ENCODE measurements at regions not wholly inside any gene's neighbourhood (a gene's known extent, or its start where the extent isn't known, plus 50 kb on each side); places are given as distances from the start of the nearest gene placed in this dataset.

- TF ChIP-seq CTCF (conservative IDR thresholded peaks at IDR 0.05; ENCODE audit: low read length) = no peak
- no peak for DNase-seq (ENCODE audit: low read depth)
- no peak overlapping the region for H3K4me3 ChIP-seq (ENCODE audit: low read length)
Measured at GRCh38 chr5:86427158-86427557, 190.6 kb upstream of the COX7C start.

- DNase-seq (ENCODE audit: low read depth) = no peak
- TF ChIP-seq CTCF (conservative IDR thresholded peaks at IDR 0.05; ENCODE audit: low read length) = no peak
- H3K4me3 ChIP-seq (ENCODE audit: low read length) = no peak overlapping the region
Measured at GRCh38 chr5:86439593-86440110, 178.1 kb upstream of the COX7C start.

GRCh38 chr5:86442036-86442745 lies 175.6 kb upstream of the COX7C start:
- H3K4me3 ChIP-seq (ENCODE audit: low read length) = no peak overlapping the region
- no peak for DNase-seq (ENCODE audit: low read depth)
- no peak for TF ChIP-seq CTCF (conservative IDR thresholded peaks at IDR 0.05; ENCODE audit: low read length)

- no peak for DNase-seq (ENCODE audit: low read depth)
- no peak overlapping the region for H3K4me3 ChIP-seq (ENCODE audit: low read length)
- no peak for TF ChIP-seq CTCF (conservative IDR thresholded peaks at IDR 0.05; ENCODE audit: low read length)
Measured at GRCh38 chr5:86447362-86447761, 170.4 kb upstream of the COX7C start.

- no peak for TF ChIP-seq CTCF (conservative IDR thresholded peaks at IDR 0.05; ENCODE audit: low read length)
- DNase-seq (ENCODE audit: low read depth) = no peak
- no peak overlapping the region for H3K4me3 ChIP-seq (ENCODE audit: low read length)
Measured at GRCh38 chr5:86452251-86452650, 165.5 kb upstream of the COX7C start.

- DNase-seq (ENCODE audit: low read depth) = no peak
- no peak for TF ChIP-seq CTCF (conservative IDR thresholded peaks at IDR 0.05; ENCODE audit: low read length)
- H3K4me3 ChIP-seq (ENCODE audit: low read length) = no peak overlapping the region
Measured at GRCh38 chr5:86460519-86460918, 157.2 kb upstream of the COX7C start.

All from AG10803 (cell line).